ENCODE measurements at regions not wholly inside any gene's neighbourhood (a gene's known extent, or its start where the extent isn't known, plus 50 kb on each side); places are given as distances from the start of the nearest gene placed in this dataset.

DNA sequence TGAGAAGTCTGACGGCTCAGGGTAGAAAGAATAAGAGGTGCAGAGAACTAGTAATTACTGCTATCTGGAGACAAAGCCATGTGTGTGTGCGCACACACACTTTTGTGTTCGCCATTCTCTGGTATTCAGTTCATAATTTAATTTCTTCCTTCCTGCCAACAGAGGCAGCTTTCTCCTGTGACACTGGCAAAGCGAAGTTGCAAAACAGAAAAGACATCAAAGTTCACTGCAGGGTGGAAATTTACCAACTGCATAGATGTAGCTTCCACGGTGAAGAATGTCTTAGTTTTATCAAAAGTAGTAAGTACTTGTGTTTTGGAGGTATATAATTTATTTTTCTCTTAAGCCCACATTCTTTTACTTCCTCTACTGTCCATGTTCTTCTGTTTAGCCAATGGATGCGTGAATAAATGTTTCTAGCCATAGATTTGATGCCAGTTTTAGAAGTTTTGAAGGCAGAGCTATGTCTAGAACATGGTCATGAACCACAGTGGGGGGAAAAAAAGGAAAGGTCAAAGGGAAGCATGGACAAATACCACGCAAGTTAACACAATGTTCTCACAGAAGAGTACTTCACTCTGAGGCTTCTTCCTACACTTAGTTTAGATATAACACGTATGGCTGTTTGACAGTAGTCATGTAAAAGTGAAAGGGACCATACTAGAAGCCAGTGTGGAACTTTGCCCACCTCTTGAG is 536.5 kb upstream of the GRIA1 start:
- ATAC-seq (replicated peaks; ENCODE audit: extremely low read depth, poor library complexity, severe bottlenecking): no peak
- no peaks in the 10 kb centered on the region for H3K27me3 Mint-ChIP-seq

DNA sequence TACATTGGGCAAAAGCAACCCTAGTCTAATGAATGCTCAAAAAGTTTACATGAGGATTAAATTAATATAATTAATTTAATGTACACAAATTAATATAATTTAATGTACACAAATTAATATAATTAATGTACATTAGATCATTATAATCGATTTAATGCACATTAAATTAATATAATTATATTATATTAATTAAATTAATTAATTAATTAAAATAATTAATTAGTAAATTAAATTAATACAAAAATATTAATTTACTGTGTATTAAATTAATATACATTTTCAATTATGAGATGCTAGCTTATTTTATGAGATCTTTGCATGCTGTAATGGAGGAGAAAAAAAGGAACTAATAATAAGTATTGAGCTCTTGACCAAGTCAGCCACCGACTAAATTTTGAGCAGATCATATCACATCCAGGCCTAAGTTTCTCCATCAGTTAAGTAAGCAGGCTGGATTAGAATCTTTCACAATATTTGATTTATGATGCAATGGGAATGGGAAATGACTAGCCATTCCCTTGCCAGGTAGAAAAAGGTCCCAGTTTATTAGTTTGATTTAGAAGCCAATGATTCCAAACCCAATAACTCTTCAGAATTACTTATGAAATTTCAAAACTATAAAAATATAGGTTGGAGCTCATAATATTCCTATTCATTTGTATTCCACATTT is 533.4 kb upstream of the GRIA1 start:
- no peaks in the 10 kb centered on the region for H3K9me3 Mint-ChIP-seq
- DNase-seq (ENCODE audit: low spot score in 2 of 2) (no peak), ATAC-seq (replicated peaks; ENCODE audit: extremely low read depth, poor library complexity, severe bottlenecking) (no peak)
- no peaks in the 10 kb centered on the region for H3K27me3 Mint-ChIP-seq
- H3K4me3 Mint-ChIP-seq: no peak overlapping the region
- H3K27ac Mint-ChIP-seq (ENCODE audit: low read depth): no peak overlapping the region
- no peaks in the 10 kb centered on the region for H3K36me3 Mint-ChIP-seq (ENCODE audit: insufficient read depth)
- H3K4me1 Mint-ChIP-seq: no peaks in the 10 kb centered on the region

More for the DNA sequence above, 536.5 kb upstream of the GRIA1 start:
- no peak overlapping the region for H3K4me3 Mint-ChIP-seq
- DNase-seq (ENCODE audit: low spot score in 2 of 2): no peak
- H3K36me3 Mint-ChIP-seq (ENCODE audit: insufficient read depth): no peaks in the 10 kb centered on the region
- no peak overlapping the region for H3K27ac Mint-ChIP-seq (ENCODE audit: low read depth)
- H3K4me1 Mint-ChIP-seq: no peaks in the 10 kb centered on the region
- H3K9me3 Mint-ChIP-seq: no peaks in the 10 kb centered on the region

DNA sequence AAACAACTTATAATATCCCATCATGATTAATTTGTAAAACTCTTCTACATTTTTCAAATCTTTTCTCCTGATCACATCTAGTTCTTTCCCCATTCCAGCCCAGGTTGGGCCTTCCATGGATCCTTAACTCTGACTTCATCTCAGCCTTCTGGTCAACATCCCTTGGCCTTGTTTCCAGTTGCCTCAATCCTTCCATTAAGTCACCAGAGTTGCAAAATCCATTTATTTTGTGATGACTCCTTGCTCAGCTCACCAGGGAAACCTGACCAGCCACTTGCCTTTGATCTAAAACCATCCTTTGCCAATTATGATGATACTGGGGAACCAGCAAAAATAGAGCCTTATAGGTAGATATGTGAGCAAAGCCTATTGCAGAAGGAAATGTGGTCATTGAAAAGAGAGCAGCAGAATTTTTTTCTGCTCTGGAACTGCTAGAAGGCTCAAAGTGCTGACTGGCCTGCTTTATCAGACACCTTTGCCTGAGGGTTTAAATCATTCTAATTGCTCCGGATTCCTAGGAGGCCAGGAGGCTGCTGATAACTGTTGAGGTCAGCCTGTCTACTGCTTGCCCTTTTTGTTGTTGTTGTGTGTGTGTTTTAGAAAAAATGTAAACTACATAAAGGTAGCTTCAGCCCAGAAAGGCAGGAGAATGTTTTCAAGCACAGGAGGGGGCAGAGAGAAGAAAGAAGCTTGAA is 512.2 kb upstream of the GRIA1 start:
- H3K27ac Mint-ChIP-seq (ENCODE audit: low read depth): no peak overlapping the region
- H3K36me3 Mint-ChIP-seq (ENCODE audit: insufficient read depth): no peaks in the 10 kb centered on the region
- ATAC-seq (replicated peaks; ENCODE audit: extremely low read depth, poor library complexity, severe bottlenecking) (no peak), DNase-seq (ENCODE audit: low spot score in 2 of 2) (no peak)
- peaks cover 23% of the 10 kb centered on the region for H3K9me3 Mint-ChIP-seq
- no peaks in the 10 kb centered on the region for H3K4me1 Mint-ChIP-seq
- no peaks in the 10 kb centered on the region for H3K27me3 Mint-ChIP-seq
- no peak overlapping the region for H3K4me3 Mint-ChIP-seq

DNA sequence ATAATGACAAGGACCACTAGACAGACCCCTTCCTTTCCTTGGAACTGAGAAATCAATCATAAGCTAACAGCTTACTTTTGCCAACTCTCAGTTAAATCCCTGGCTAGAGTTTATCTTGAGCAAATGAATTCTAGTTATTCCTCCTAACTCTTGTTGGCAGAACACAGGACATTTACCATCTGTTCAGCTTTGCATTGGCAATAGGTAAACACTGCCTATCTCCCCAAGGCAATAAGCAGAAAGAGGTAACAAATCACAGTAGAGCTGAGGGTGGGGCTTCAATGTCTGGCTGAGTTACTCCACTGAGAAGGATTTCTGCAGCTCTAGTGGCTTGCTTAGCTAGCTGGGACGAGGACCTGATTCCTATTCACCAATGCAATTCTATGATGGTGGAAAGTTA is 503.3 kb upstream of the GRIA1 start:
- Mint-ChIP-seq H3K27me3 (no peaks in the 10 kb centered on the region), H3K4me3 (no peak overlapping the region), H3K4me1 (no peaks in the 10 kb centered on the region), H3K27ac (ENCODE audit: low read depth) (no peak overlapping the region), H3K36me3 (ENCODE audit: insufficient read depth) (no peaks in the 10 kb centered on the region), H3K9me3 (peaks cover 10% of the 10 kb centered on the region)
- ATAC-seq (replicated peaks; ENCODE audit: extremely low read depth, poor library complexity, severe bottlenecking) (no peak), DNase-seq (ENCODE audit: low spot score in 2 of 2) (no peak)

DNA sequence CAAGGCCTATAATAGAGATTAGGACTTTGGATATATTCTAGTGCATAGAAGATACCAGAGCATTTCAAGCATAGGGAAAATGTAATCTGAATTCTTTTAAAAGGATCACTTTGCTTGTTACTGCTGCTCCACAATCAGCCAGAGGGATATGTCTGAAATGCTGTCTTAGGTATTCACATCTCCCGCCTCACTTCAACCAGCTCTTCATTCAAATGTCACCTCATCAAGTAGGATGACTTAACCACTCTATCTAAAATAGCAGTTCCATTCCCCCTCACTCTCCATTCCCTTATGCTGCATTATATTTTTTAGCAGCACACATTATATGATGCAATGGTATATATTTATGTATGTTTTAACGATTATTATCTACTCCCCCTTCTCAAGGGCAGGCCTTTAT is 500.3 kb upstream of the GRIA1 start:
- DNase-seq (ENCODE audit: low spot score in 2 of 2) (no peak), ATAC-seq (replicated peaks; ENCODE audit: extremely low read depth, poor library complexity, severe bottlenecking) (no peak)
- Mint-ChIP-seq H3K27me3 (no peaks in the 10 kb centered on the region), H3K9me3 (peaks cover 8% of the 10 kb centered on the region), H3K36me3 (ENCODE audit: insufficient read depth) (no peaks in the 10 kb centered on the region), H3K27ac (ENCODE audit: low read depth) (no peak overlapping the region), H3K4me3 (no peak overlapping the region), H3K4me1 (no peaks in the 10 kb centered on the region)

DNA sequence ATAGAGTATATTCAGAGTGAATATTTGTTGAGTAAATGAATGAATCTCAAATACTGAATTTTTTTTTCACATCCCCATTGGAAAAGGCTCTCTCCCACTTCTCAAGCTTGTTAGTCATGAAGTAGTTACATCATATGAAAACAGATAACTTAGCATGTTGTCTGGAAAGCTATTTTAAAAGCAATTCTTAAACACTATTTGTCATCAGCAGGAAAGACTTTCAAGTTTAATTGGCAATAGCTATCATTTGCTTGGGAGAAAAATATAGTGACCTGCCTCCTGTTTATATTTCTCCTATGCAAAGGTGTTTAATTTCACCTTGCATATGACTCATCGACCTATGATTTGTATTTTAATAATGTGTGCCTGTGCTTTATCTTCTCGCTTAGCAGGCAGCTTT is 499.8 kb upstream of the GRIA1 start:
- DNase-seq (ENCODE audit: low spot score in 2 of 2) (no peak), ATAC-seq (replicated peaks; ENCODE audit: extremely low read depth, poor library complexity, severe bottlenecking) (no peak)
- Mint-ChIP-seq H3K27ac (ENCODE audit: low read depth) (no peak overlapping the region), H3K4me1 (no peaks in the 10 kb centered on the region), H3K9me3 (peaks cover 8% of the 10 kb centered on the region), H3K36me3 (ENCODE audit: insufficient read depth) (no peaks in the 10 kb centered on the region), H3K27me3 (no peaks in the 10 kb centered on the region), H3K4me3 (no peak overlapping the region)

DNA sequence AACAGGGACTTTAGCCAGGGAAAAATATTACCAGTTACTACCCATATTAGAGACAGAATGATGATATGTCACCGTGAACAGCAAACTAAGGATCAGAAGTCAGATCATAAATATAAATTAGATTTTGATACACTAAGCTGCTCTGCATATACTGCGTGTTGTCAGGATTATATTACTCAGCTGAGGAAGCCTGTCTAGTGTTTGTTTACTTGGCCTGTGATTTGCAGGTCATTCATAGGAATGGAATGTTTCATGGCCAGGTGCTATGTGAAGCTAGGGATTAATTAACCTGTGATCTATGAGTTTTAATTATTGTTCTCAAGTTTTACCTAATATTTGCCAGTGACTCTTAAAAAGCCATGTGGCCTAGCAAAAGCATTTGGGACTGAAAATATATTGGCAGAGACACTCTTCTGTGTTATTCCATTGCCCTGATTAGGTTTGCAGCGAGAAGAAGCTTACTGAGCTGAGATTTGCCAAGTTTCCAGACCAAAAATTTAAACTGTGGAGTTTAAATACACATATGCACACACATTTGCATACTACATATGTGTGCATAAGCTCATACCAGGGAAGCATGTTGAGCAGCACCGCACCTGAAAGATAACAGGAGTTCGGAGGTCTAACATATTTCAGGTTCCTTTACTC is 496.3 kb upstream of the GRIA1 start:
- DNase-seq (ENCODE audit: low spot score in 2 of 2): no peak
- no peaks in the 10 kb centered on the region for H3K27me3 Mint-ChIP-seq
- no peak for ATAC-seq (replicated peaks; ENCODE audit: extremely low read depth, poor library complexity, severe bottlenecking)
- H3K4me1 Mint-ChIP-seq: no peaks in the 10 kb centered on the region
- H3K4me3 Mint-ChIP-seq: no peak overlapping the region
- no peak overlapping the region for H3K27ac Mint-ChIP-seq (ENCODE audit: low read depth)
- H3K9me3 Mint-ChIP-seq: peaks cover 4% of the 10 kb centered on the region
- H3K36me3 Mint-ChIP-seq (ENCODE audit: insufficient read depth): no peaks in the 10 kb centered on the region

DNA sequence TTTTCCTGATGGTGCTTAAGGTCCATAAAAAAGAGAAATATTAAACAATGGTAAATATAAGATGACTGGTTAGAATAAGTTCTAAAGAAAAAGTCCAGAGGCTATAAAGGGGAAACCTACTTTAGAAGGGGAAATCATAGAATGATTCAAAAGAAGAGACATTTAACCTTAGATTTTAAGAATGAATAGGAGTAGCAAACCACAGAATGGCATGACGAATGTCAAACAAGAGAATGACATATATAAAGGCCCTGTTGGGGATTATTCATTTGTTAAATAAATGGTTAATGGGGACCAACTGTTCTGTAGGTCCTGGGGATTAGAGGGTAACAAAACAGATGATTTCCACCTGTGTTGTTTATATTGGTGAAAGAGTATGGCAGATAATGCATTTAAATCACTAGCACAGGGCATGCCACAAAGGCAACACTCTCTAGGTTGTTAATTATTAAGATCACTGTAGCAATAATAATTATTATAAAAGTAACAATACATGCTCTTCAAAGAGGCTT is 495.2 kb upstream of the GRIA1 start:
- Mint-ChIP-seq H3K27ac (ENCODE audit: low read depth) (no peak overlapping the region), H3K4me3 (no peak overlapping the region), H3K4me1 (no peaks in the 10 kb centered on the region), H3K27me3 (no peaks in the 10 kb centered on the region), H3K9me3 (peaks cover 5% of the 10 kb centered on the region), H3K36me3 (ENCODE audit: insufficient read depth) (no peaks in the 10 kb centered on the region)
- DNase-seq (ENCODE audit: low spot score in 2 of 2) (no peak), ATAC-seq (replicated peaks; ENCODE audit: extremely low read depth, poor library complexity, severe bottlenecking) (no peak)

DNA sequence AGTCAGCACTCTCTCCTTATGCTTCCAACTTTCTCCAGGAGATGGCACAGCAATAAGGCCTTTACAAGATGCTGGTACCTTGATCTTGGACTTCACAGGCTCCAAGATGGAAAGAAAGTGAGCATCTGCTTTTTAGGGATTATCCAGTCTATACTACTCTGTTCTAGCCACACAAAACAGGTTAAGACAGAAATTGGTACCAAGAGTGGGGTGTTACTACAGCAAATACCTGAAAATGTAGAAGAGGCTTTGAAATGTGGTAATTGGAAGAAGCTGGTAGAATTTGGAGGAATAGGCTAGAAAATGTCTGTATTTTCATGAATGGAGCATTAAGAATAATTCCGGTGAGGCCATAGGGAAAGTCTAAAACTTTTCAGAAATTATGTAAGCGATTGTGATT is 484.8 kb upstream of the GRIA1 start:
- Mint-ChIP-seq H3K27me3 (no peaks in the 10 kb centered on the region), H3K4me3 (no peak overlapping the region), H3K27ac (ENCODE audit: low read depth) (no peak overlapping the region), H3K36me3 (ENCODE audit: insufficient read depth) (no peaks in the 10 kb centered on the region), H3K9me3 (peaks cover 23% of the 10 kb centered on the region), H3K4me1 (no peaks in the 10 kb centered on the region)
- ATAC-seq (replicated peaks; ENCODE audit: extremely low read depth, poor library complexity, severe bottlenecking) (no peak), DNase-seq (ENCODE audit: low spot score in 2 of 2) (no peak)

DNA sequence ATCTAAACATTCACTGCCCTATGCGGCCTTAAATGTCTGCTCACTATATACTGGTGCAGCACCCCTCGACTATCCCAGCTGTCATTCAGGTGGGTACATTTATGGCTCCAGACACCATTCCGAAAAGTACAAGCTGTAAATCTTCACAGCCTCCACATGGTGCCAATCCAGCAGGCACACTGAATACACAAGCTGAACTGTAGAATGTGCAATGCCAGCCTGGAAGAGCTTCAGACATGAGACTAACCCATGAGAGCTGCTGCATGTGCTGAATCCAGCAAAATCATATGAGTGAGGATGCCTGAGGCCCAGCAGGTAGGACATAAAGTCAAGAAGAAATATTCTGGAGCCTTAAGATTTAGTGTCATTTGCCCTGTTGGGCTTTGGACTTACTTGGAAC is 483.8 kb upstream of the GRIA1 start:
- no peak for DNase-seq (ENCODE audit: low spot score in 2 of 2)
- Mint-ChIP-seq H3K9me3 (peaks cover 21% of the 10 kb centered on the region), H3K4me1 (no peaks in the 10 kb centered on the region), H3K27ac (ENCODE audit: low read depth) (no peak overlapping the region), H3K36me3 (ENCODE audit: insufficient read depth) (no peaks in the 10 kb centered on the region), H3K4me3 (no peak overlapping the region), H3K27me3 (no peaks in the 10 kb centered on the region)
- no peak for ATAC-seq (replicated peaks; ENCODE audit: extremely low read depth, poor library complexity, severe bottlenecking)

DNA sequence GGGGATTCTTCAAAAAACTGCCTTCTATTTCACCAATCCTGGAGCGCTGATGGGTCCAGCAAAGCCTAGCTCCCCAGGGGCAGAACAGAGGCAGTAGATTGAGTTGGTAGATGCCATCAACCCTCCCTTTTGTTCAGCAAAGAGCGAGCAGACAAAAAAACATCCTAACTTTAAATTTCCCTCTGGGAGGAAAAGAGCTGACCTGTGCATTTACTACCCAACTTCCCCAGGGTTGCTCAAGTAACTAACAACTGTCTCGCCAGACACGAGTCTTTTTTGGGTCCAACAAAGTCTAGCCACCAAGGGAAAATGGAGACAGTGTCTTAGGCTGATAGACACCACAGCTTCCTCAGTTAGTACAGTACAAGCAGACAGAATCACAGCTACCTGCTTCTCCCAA is 476.3 kb upstream of the GRIA1 start:
- no peak for DNase-seq (ENCODE audit: low spot score in 2 of 2)
- Mint-ChIP-seq H3K4me1 (no peaks in the 10 kb centered on the region), H3K27ac (ENCODE audit: low read depth) (no peak overlapping the region), H3K27me3 (no peaks in the 10 kb centered on the region), H3K9me3 (peaks cover 6% of the 10 kb centered on the region), H3K36me3 (ENCODE audit: insufficient read depth) (no peaks in the 10 kb centered on the region), H3K4me3 (no peak overlapping the region)
- ATAC-seq (replicated peaks; ENCODE audit: extremely low read depth, poor library complexity, severe bottlenecking): no peak

DNA sequence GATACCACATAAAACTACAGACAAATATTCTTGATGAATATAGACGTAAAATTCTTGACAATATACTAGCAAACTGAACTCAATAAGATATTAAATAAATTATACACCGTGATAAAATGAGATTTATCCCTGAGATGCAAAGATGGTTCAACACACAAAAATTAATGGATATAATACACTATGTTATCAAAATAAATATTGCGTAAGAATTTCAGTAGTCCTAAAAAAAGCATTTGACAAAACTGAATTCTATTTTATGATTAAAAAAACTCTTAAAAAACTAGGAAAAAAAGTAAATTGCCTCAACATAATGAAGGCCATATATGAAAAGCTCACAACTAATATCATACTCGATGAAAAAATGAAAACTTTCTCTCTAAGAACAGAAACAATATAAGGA is 472.3 kb upstream of the GRIA1 start:
- DNase-seq (ENCODE audit: low spot score in 2 of 2): no peak
- Mint-ChIP-seq H3K27ac (ENCODE audit: low read depth) (no peak overlapping the region), H3K36me3 (ENCODE audit: insufficient read depth) (no peaks in the 10 kb centered on the region), H3K4me3 (no peak overlapping the region), H3K4me1 (no peaks in the 10 kb centered on the region), H3K9me3 (peaks cover 20% of the 10 kb centered on the region), H3K27me3 (no peaks in the 10 kb centered on the region)
- no peak for ATAC-seq (replicated peaks; ENCODE audit: extremely low read depth, poor library complexity, severe bottlenecking)
